Right lobe of liver (tissue), 6 donors: ENCODE measurements at regions not wholly inside any gene's neighbourhood (a gene's known extent, or its start where the extent isn't known, plus 50 kb on each side); places are given as distances from the start of the nearest gene placed in this dataset.

Experiments used
- ATAC-seq, 4 donors: fragments of 200-7000 bp; cut with Tn5 transposase; one replicate each; pipeline ENCODE4 v1.9.1; 2020; ENCODE audit warnings: mild to moderate bottlenecking in 4 of 4, moderate library complexity in 4 of 4
- DNase-seq, 3 donors: peaks; one replicate each; pipeline ENCODE4 v3.0.0-alpha.2; 2020
- H3K27ac ChIP-seq, 3 donors: fragments of 200-600 bp; one replicate each; pipeline ENCODE4 v1.8.0; 2022
- H3K27me3 ChIP-seq, 2 donors: fragments of 200-600 bp; one replicate each; pipeline ENCODE4 v1.8.0; 2022
- H3K36me3 ChIP-seq, 4 donors: fragments of 200-600 bp; sonication (generic) in 1 of 4; one replicate each; pipeline versions ENCODE4 v1.5.1 to v1.8.0; 2017 to 2022; ENCODE audit warnings: control low read depth in 1 of 4
- H3K4me1 ChIP-seq, 4 donors: fragments of 200-600 bp; sonication (generic) in 1 of 4; one replicate each; pipeline versions ENCODE4 v1.5.1 to v1.8.0; 2017 to 2022; ENCODE audit warnings: control low read depth in 1 of 4
- H3K4me3 ChIP-seq, 3 donors: fragments of 200-600 bp; one replicate each; pipeline ENCODE4 v1.8.0; 2022
- H3K9me3 ChIP-seq, 4 donors: fragments of 200-600 bp; sonication (generic) in 1 of 4; one replicate each; pipeline versions ENCODE4 v1.5.1 to v1.8.0; 2017 to 2022; ENCODE audit warnings: control low read depth in 1 of 4
- POLR2A ChIP-seq: fragments of 450-650 bp; IDR thresholded peaks from one replicate; pipeline ENCODE4 v1.6.1; 2017; ENCODE audit warnings: antibody characterized with exemption, mild to moderate bottlenecking
- WGBS: methylation state at CpG from one replicate; pipeline ENCODE4 v1.1.6; 2018; ENCODE audit warnings: low coverage, low lambda C conversion rate; ENCODE audit not compliant: insufficient coverage; ENCODE audit errors: missing lambda C conversion rate; 5-methylcytosine and 5-hydroxymethylcytosine counted together
- intact Hi-C, 2 donors: fragments of 100-400 bp; cut with DNase I; formaldehyde crosslinking; loops; one replicate each; pipeline versions ENCODE4 v1.11.2 to v1.14.1; 2022
- TF ChIP-seq, protein P1 (sequence below), 4 donors: fragments of 200-600 bp in 3 of 4; fragments of 450-650 bp in 1 of 4; IDR thresholded peaks; one replicate each; pipeline versions ENCODE4 v1.5.1 to v1.8.0; 2016 to 2022; ENCODE audit warnings: antibody characterized with exemption in 4 of 4, mild to moderate bottlenecking in 2 of 4
- donor health status: DM: no; HTN: yes; CAD: no.
- donor health status: DM: no; HTN: no; CAD: no.
- donor health status: DM: no; HTN: no; CAD: no.
- donor health status: DM: no; HTN: yes; CAD: no.
- donor health status: DM: no; HTN: yes; CAD: no.

DNA sequence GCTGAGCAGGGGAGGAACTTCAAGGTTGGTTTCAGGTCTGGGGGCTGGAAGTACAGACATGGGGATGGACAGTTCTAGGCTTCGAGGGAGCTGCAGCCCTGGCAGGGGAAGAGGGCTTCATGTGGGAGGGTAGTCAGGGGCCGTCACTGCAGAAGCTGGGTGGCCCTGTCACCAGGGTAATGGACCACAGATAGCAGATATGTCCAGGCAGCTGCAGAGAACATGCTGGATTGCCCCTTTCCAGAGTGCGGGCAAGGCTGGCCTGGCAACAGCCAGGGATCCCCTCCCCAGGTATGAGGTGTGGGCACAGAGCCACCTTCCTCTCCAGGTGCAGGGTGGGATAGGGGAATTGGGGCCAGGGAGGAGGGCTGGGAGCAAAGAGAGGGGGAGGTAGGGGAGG lies 206.5 kb downstream of the GADD45G start:
- DNase-seq (no peak), ATAC-seq (no peak)
- H3K27ac ChIP-seq = no peak overlapping the region
- no peaks in the 10 kb centered on the region for H3K9me3 ChIP-seq
- H3K4me3 ChIP-seq = no peak overlapping the region
- no peaks in the 10 kb centered on the region for H3K36me3 ChIP-seq
- no peaks in the 10 kb centered on the region for H3K4me1 ChIP-seq
- intact Hi-C loops = no loop called here
- no peak for TF ChIP-seq POLR2A
- TF ChIP-seq, protein P1, sequence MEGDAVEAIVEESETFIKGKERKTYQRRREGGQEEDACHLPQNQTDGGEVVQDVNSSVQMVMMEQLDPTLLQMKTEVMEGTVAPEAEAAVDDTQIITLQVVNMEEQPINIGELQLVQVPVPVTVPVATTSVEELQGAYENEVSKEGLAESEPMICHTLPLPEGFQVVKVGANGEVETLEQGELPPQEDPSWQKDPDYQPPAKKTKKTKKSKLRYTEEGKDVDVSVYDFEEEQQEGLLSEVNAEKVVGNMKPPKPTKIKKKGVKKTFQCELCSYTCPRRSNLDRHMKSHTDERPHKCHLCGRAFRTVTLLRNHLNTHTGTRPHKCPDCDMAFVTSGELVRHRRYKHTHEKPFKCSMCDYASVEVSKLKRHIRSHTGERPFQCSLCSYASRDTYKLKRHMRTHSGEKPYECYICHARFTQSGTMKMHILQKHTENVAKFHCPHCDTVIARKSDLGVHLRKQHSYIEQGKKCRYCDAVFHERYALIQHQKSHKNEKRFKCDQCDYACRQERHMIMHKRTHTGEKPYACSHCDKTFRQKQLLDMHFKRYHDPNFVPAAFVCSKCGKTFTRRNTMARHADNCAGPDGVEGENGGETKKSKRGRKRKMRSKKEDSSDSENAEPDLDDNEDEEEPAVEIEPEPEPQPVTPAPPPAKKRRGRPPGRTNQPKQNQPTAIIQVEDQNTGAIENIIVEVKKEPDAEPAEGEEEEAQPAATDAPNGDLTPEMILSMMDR (IDR thresholded peaks at IDR 0.05) = no peak
- WGBS = no CpG with 5 or more reads among the region's 3 CpGs
- no peaks in the 10 kb centered on the region for H3K27me3 ChIP-seq

- no peak overlapping the region for H3K4me3 ChIP-seq
- no peaks in the 10 kb centered on the region for H3K27me3 ChIP-seq
- intact Hi-C loops = no loop called here
- TF ChIP-seq, protein P1 (IDR thresholded peaks at IDR 0.05) = no peak
- TF ChIP-seq POLR2A = no peak
- 100% methylated on average over 3 of the region's 10 CpGs for WGBS
- no peaks in the 10 kb centered on the region for H3K9me3 ChIP-seq
- ATAC-seq (no peak), DNase-seq (no peak)
- H3K27ac ChIP-seq = no peak overlapping the region
- no peaks in the 10 kb centered on the region for H3K36me3 ChIP-seq
- no peaks in the 10 kb centered on the region for H3K4me1 ChIP-seq
Observed at GRCh38 chr9:89811886-89812450, 207.2 kb downstream of the GADD45G start.

DNA sequence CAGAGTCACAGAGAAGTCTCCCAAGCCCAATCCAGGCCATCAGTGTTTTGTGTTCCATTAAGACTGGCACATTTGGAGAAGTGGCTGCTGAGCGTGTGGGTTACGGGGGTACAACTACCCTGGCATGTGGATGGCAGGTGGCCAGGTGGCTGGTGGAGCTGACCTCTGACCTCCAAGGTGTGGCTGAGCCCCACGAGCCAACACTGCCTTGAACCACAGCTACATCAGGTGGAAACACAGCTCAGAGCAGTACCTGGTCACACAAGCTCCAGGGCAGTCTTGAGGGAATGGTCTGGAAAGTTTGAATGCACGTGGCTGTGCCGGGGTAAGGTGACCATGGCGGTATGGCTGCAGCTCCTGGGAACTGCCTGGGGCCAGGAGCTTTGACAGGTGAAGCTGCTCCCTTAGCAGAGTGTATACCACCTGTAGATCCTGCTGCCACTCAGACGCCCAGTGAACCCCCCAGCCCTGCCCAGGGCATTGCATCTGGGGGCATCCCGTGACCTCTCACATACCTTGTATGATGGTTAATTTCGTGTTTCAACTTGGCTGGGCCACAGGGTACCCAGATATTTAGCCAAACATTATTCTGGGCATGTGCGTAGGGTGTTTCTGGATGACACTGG lies 207.9 kb downstream of the GADD45G start:
- no peaks in the 10 kb centered on the region for H3K27me3 ChIP-seq
- no peak for TF ChIP-seq POLR2A
- TF ChIP-seq, protein P1 (IDR thresholded peaks at IDR 0.05) = no peak
- ATAC-seq = no peak
- H3K4me3 ChIP-seq = no peak overlapping the region
- H3K4me1 ChIP-seq = no peaks in the 10 kb centered on the region
- no peak for DNase-seq
- H3K27ac ChIP-seq = no peak overlapping the region
- 100% methylated on average over 1 of the region's 10 CpGs for WGBS
- intact Hi-C loops = no loop called here
- H3K9me3 ChIP-seq = no peaks in the 10 kb centered on the region
- no peaks in the 10 kb centered on the region for H3K36me3 ChIP-seq

- H3K27ac ChIP-seq = no peak overlapping the region
- H3K4me1 ChIP-seq = no peaks in the 10 kb centered on the region
- DNase-seq (no peak), ATAC-seq (no peak)
- H3K9me3 ChIP-seq = no peaks in the 10 kb centered on the region
- intact Hi-C loops = no loop called here
- no peak overlapping the region for H3K4me3 ChIP-seq
- H3K27me3 ChIP-seq = no peaks in the 10 kb centered on the region
- TF ChIP-seq, protein P1 (IDR thresholded peaks at IDR 0.05) = no peak
- TF ChIP-seq POLR2A = no peak
- no peaks in the 10 kb centered on the region for H3K36me3 ChIP-seq
- WGBS = 84% methylated on average over 5 of the region's 5 CpGs
Observed at GRCh38 chr9:89813482-89813881, 208.7 kb downstream of the GADD45G start.
